Suprapubic skin (tissue), 4 donors: ENCODE measurements at regions not wholly inside any gene's neighbourhood (a gene's known extent, or its start where the extent isn't known, plus 50 kb on each side); places are given as distances from the start of the nearest gene placed in this dataset.

Source experiments
- DNase-seq, 2 donors: peaks; one replicate each; pipeline ENCODE4 v3.0.0-alpha.2; 2019; ENCODE audit warnings: low spot score in 2 of 2
- H3K27ac ChIP-seq: fragments of 200-600 bp; sonication (generic); one replicate; pipeline ENCODE4 v1.5.1; 2019
- H3K27me3 ChIP-seq: fragments of 200-600 bp; sonication (generic); one replicate; pipeline ENCODE4 v1.5.1; 2019
- H3K36me3 ChIP-seq: fragments of 200-600 bp; sonication (generic); one replicate; pipeline ENCODE4 v1.5.1; 2019
- H3K4me1 ChIP-seq: fragments of 200-600 bp; sonication (generic); one replicate; pipeline ENCODE4 v1.5.1; 2019
- H3K4me3 ChIP-seq: fragments of 200-600 bp; sonication (generic); one replicate; pipeline ENCODE4 v1.5.1; 2019; ENCODE audit warnings: mild to moderate bottlenecking
- H3K9me3 ChIP-seq: fragments of 200-600 bp; sonication (generic); one replicate; pipeline ENCODE4 v1.5.1; 2019
- EP300 ChIP-seq: sonication (generic); formaldehyde crosslinking; IDR thresholded peaks from one replicate; pipeline ENCODE4 v1.6.1; 2017; ENCODE audit warnings: antibody characterized with exemption
- POLR2A ChIP-seq, 2 donors: fragments of 450-650 bp; IDR thresholded peaks; one replicate each; pipeline ENCODE4 v1.6.1; 2017; ENCODE audit warnings: antibody characterized with exemption in 2 of 2, mild to moderate bottlenecking in 2 of 2, moderate library complexity in 2 of 2
- POLR2AphosphoS5 ChIP-seq, 3 donors: sonication (generic); formaldehyde crosslinking; IDR thresholded peaks; one replicate each; pipeline ENCODE4 v1.6.1; 2017; ENCODE audit warnings: antibody characterized with exemption in 3 of 3
- WGBS: methylation state at CpG from one replicate; pipeline ENCODE4 v1.1.5; 2018; 5-methylcytosine and 5-hydroxymethylcytosine counted together
- TF ChIP-seq, protein P1 (sequence below), 2 donors: fragments of 200-600 bp in 1 of 2; fragments of 450-650 bp in 1 of 2; sonication (generic) in 1 of 2; IDR thresholded peaks; one replicate each; pipeline ENCODE4 v1.5.1; 2016 to 2019; ENCODE audit warnings: antibody characterized with exemption in 2 of 2, mild to moderate bottlenecking in 1 of 2, moderate library complexity in 1 of 2

DNA sequence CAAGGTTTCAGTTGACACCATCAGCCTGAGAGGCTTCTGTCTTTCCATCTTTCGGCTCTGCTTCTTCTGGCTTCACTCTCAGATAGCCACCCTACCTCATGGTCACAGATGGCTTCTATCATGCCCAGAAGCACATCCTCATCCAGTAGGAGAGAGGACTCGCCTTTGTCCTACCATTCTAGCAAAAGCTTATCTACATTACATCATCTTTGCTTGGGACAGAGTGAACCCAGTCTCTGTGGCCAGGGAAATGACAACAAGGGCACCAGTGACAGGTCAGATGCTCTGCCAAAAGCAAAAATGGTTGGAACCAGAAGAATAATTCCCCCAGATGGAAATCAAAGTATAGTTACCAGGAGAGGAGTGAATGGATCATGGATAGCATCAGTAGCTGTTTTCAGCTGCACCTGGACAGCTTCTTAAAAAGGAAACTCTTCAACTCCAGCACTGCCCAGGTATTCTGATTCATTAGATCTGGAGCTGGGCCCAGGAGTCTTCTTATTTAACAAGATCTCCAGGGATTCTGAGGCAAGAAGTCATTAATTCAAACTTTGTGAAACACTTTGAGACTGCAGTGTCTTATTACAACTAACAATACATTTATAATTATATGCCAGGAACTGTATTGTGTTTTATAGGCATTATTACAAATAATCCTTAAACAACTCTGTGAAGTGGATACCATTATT, 257.7 kb upstream of the UBE2E3 start:
- Histone ChIP-seq H3K27ac (no peak overlapping the region), H3K27me3 (no peaks in the 10 kb centered on the region), H3K4me1 (no peaks in the 10 kb centered on the region), H3K9me3 (no peaks in the 10 kb centered on the region), H3K36me3 (no peaks in the 10 kb centered on the region), H3K4me3 (no peak overlapping the region)
- TF ChIP-seq, protein P1, sequence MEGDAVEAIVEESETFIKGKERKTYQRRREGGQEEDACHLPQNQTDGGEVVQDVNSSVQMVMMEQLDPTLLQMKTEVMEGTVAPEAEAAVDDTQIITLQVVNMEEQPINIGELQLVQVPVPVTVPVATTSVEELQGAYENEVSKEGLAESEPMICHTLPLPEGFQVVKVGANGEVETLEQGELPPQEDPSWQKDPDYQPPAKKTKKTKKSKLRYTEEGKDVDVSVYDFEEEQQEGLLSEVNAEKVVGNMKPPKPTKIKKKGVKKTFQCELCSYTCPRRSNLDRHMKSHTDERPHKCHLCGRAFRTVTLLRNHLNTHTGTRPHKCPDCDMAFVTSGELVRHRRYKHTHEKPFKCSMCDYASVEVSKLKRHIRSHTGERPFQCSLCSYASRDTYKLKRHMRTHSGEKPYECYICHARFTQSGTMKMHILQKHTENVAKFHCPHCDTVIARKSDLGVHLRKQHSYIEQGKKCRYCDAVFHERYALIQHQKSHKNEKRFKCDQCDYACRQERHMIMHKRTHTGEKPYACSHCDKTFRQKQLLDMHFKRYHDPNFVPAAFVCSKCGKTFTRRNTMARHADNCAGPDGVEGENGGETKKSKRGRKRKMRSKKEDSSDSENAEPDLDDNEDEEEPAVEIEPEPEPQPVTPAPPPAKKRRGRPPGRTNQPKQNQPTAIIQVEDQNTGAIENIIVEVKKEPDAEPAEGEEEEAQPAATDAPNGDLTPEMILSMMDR (IDR thresholded peaks at IDR 0.05) = no peak
- TF ChIP-seq EP300 (no peak), POLR2AphosphoS5 (IDR thresholded peaks at IDR 0.05) (no peak), POLR2A (IDR thresholded peaks at IDR 0.05) (no peak)
- no peak for DNase-seq
- WGBS = 75% methylated on average over 2 of the region's 2 CpGs

DNA sequence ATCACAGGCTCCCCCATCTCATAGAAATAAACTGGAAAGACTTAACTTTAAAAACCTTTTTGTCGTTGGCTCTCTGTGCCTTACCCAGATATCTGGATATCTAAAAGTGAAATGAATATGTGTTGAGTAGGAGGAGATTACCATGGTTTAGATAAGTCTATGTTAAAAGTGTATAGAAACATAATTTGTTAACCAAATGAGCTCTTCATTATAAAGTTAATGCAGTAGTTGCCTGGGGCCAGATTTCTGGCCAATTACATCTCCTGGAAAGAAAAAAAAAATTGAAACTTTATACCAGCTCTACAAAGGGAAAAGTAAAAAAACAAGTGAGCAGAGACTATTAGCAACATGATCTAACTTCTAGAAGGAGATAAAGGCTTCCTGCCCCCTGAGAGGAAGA, 259.6 kb upstream of the UBE2E3 start:
- no peak overlapping the region for H3K27ac ChIP-seq
- no peaks in the 10 kb centered on the region for H3K27me3 ChIP-seq
- TF ChIP-seq EP300 = no peak
- TF ChIP-seq POLR2AphosphoS5 (IDR thresholded peaks at IDR 0.05) = no peak
- no peaks in the 10 kb centered on the region for H3K4me1 ChIP-seq
- WGBS = 71% methylated on average over 1 of the region's 1 CpG
- no peaks in the 10 kb centered on the region for H3K9me3 ChIP-seq
- no peak for DNase-seq
- no peak overlapping the region for H3K4me3 ChIP-seq
- no peaks in the 10 kb centered on the region for H3K36me3 ChIP-seq

DNA sequence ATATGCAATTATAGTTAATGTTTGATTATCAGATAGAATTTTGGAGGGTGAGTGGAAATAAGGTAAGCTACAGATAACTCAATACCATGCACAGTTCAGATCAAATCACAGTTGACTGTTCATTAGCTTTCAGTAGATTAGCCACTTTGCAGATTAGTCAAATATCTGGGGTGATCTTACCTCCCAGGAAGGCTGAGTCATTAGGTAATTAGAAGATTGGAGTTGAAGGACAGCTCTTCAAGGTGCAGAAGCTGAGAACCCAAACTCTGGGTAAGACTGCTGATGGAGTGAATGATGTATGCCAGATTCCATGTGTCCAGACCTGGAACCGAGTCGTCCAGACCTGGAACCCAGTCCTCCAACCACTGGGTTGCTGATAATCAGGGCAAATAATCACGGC, 262.8 kb upstream of the UBE2E3 start:
- Histone ChIP-seq H3K4me1 (no peaks in the 10 kb centered on the region), H3K27me3 (no peaks in the 10 kb centered on the region), H3K27ac (no peak overlapping the region), H3K9me3 (no peaks in the 10 kb centered on the region), H3K4me3 (no peak overlapping the region), H3K36me3 (no peaks in the 10 kb centered on the region)
- WGBS = 91% methylated on average over 3 of the region's 3 CpGs
- TF ChIP-seq EP300 = no peak
- no peak for TF ChIP-seq POLR2A (IDR thresholded peaks at IDR 0.05)
- TF ChIP-seq POLR2AphosphoS5 (IDR thresholded peaks at IDR 0.05) = no peak
- TF ChIP-seq, protein P1 (IDR thresholded peaks at IDR 0.05) = no peak
- DNase-seq = no peak

DNA sequence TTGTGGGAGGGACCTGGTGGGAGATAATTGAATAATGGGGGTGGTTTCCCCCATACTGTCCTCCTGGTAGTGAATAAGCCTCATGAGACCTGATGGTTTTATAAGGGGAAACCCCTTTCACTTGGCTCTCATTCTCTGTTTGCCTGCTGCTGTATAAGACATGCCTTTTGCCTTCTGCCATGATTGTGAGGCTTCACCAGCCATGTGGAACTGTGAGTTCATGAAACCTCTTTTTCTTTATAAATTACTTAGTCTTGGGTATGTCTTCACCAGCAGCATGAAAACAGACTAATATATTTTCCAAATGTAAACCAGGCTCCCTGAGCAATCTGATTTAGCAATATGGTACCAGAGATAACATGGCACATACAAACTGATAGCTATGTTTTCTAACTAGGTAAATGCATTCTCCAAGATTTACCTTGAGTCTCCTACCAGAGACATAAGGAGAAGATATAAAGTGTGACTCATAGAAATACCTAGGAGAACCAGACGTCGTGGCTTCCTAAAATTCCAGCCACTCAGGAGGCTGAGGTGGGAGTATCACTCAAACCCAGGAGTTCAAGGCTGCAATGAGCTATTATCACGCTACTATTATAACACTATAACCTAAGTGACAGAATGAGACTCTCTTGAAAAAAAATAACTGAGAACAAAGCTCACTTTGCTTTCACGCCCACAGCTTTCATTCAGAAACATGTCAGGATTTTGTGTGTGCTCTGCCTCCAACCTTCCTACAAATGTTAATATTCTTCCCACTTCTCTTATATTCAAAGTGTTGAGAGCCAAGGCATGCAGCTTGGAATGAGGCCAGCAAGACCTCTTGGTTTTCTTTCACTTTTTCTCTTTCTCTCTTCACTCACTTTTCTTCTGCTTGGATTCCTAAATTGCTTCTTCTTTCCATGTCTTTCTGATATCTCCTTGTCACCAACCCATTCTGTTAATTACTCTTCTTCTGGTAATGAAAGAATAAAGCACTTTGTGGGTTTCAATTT, 263.9 kb upstream of the UBE2E3 start:
- WGBS = 80% methylated on average over 4 of the region's 4 CpGs
- TF ChIP-seq POLR2AphosphoS5 (IDR thresholded peaks at IDR 0.05) (no peak), POLR2A (IDR thresholded peaks at IDR 0.05) (no peak), EP300 (no peak)
- TF ChIP-seq, protein P1 (IDR thresholded peaks at IDR 0.05) = no peak
- Histone ChIP-seq H3K36me3 (no peaks in the 10 kb centered on the region), H3K27me3 (no peaks in the 10 kb centered on the region), H3K27ac (no peak overlapping the region), H3K9me3 (no peaks in the 10 kb centered on the region), H3K4me1 (no peaks in the 10 kb centered on the region), H3K4me3 (no peak overlapping the region)
- no peak for DNase-seq

DNA sequence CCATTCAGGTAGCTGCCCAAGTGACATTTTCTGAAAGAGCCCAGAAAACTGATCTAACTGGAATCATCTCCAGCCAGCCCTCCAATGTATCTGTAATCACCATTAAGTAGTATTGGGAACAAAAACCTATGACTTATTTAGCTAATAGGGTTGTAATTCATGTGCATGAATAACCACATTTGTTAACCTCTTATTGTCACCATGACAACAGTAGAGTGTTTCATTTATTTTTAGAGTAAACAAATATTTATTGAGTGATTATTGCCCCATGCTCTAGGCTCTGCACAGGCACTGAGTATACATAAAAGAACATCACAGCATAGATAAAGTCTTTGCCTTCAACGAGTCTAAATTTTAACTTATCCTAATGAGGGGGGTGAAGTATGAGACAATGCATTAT, 265.4 kb upstream of the UBE2E3 start:
- no peaks in the 10 kb centered on the region for H3K36me3 ChIP-seq
- DNase-seq = no peak
- H3K9me3 ChIP-seq = no peaks in the 10 kb centered on the region
- H3K27me3 ChIP-seq = no peaks in the 10 kb centered on the region
- TF ChIP-seq EP300 (no peak), POLR2AphosphoS5 (IDR thresholded peaks at IDR 0.05) (no peak)
- WGBS = 70% methylated on average over 1 of the region's 1 CpG
- no peaks in the 10 kb centered on the region for H3K4me1 ChIP-seq
- H3K27ac ChIP-seq = no peak overlapping the region
- H3K4me3 ChIP-seq = no peak overlapping the region
